Activated CD8-positive, alpha-beta memory T cell treated with anti-CD3 and anti-CD28 coated beads, Interleukin-2, amount 50 U/mL, for 48 hours (primary cell): ENCODE measurements at regions not wholly inside any gene's neighbourhood (a gene's known extent, or its start where the extent isn't known, plus 50 kb on each side); places are given as distances from the start of the nearest gene placed in this dataset.
"Not testable (repeated sequence)": the region's sequence is repeated elsewhere in the genome, so short reads cannot be mapped to it uniquely, and the experiment has no call there.

Source experiments
- DNase-seq: peaks from one replicate; pipeline ENCODE4 v3.0.0-alpha.2; 2020

- DNase-seq: no peak
These were observed 83.9 kb upstream of the FAM241A start for GRCh38 chr4:112061207-112061817.

GRCh38 chr4:112063260-112063659 is 82.0 kb upstream of the FAM241A start:
- no peak for DNase-seq

GRCh38 chr4:112069110-112069509 is 76.1 kb upstream of the FAM241A start:
- no peak for DNase-seq

GRCh38 chr4:112073181-112073580 is 72.1 kb upstream of the FAM241A start:
- DNase-seq: no peak

- DNase-seq: no peak
These were observed 70.0 kb upstream of the FAM241A start for GRCh38 chr4:112075129-112075753.

GRCh38 chr4:112075906-112076305 is 69.3 kb upstream of the FAM241A start:
- DNase-seq: no peak

- no peak for DNase-seq
These were observed 68.2 kb upstream of the FAM241A start for GRCh38 chr4:112076919-112077608.

GRCh38 chr4:112077743-112078142 is 67.5 kb upstream of the FAM241A start:
- no peak for DNase-seq

GRCh38 chr4:112082954-112083586 is 62.2 kb upstream of the FAM241A start:
- DNase-seq: no peak

- DNase-seq: no peak
These were observed 61.5 kb upstream of the FAM241A start for GRCh38 chr4:112083587-112084347.

GRCh38 chr4:112085156-112086035 is 59.9 kb upstream of the FAM241A start:
- no peak for DNase-seq

- no peak for DNase-seq
These were observed 59.2 kb upstream of the FAM241A start for GRCh38 chr4:112086036-112086434.

- not testable (repeated sequence) for DNase-seq
These were observed 58.6 kb upstream of the FAM241A start for GRCh38 chr4:112086661-112087060.

- not testable (repeated sequence) for DNase-seq
These were observed 52.9 kb upstream of the FAM241A start for GRCh38 chr4:112092330-112092729.

GRCh38 chr4:112093636-112094202 is 51.5 kb upstream of the FAM241A start:
- no peak for DNase-seq

- no peak for DNase-seq
These were observed 50.9 kb upstream of the FAM241A start for GRCh38 chr4:112094330-112094729.
